Colon (tissue), 2 donors: ENCODE measurements at regions not wholly inside any gene's neighbourhood (a gene's known extent, or its start where the extent isn't known, plus 50 kb on each side); places are given as distances from the start of the nearest gene placed in this dataset.
"Not testable (repeated sequence)": the region's sequence is repeated elsewhere in the genome, so short reads cannot be mapped to it uniquely, and the experiment has no call there.

Experiments
- FAIRE-seq: peaks from 2 replicates; lab custom pipeline; 2012; peaks lifted over from hg19 to GRCh38; lab: Jason Lieb, UNC
- donor health status: control.
- donor health status: control.

DNA sequence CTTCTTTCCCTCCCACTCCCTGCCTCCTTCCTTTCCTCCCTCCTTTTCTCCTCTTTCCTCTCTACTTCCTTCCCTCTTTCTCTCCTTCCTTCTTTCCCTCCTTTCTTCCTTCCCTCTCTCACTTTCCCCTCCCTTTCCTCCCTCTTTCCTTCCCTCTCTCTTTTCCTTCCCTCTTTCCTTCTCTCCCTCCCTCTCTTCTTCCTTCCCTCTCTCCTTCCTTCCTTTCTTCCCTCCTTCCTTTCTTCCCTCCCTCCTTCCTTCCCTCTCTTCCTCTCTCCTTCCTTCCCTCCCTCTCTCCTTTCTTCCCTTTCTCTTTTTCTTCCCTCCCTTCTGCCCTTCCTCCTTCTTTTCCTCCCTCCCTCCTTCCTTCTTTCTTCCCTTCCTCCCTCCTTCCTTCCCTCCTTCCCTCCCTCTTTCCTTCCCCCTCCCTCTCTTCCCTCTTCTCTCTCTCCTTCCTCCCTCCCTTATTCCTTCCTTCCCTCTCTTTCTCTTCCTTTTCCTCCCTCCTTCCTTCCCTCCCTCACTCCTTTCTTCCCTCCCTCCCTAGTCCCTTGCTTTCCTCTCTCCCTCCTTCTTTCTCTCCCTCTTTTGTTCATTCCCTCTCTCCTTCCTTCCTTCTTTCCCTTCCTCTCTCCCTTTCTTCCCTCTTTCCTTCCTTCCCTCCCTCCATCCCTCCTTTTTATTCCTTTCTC, 443.9 kb downstream of the ZNF536 start:
- no peak for FAIRE-seq

DNA sequence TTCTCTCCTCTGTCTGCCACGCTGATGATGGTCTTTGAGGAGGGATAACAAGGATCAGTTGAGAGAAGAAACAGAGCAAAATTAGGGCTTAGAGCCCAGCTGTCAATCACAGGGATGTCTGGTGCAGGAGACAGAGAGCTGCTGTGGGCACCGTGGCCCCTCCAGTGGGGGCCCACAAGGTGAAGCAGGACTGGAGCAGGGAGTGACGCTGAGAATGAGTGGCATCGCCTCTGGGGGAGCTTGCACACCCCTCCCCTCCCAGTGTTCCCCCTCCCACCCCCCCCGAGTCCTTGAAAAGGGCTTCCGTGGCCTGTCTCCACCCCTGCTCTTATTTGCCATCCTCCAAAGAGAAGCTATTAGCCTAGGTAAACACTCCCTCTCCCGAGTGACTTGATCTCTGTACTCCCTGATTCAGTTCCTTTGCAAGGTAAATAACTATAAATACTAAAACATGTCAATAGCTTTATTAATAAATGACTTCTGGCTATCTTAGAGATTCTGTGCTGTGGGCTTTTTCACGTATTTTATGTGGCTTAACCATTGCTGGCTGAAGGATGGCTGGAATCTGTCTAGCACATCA, 440.0 kb downstream of the ZNF536 start:
- FAIRE-seq: no peak

DNA sequence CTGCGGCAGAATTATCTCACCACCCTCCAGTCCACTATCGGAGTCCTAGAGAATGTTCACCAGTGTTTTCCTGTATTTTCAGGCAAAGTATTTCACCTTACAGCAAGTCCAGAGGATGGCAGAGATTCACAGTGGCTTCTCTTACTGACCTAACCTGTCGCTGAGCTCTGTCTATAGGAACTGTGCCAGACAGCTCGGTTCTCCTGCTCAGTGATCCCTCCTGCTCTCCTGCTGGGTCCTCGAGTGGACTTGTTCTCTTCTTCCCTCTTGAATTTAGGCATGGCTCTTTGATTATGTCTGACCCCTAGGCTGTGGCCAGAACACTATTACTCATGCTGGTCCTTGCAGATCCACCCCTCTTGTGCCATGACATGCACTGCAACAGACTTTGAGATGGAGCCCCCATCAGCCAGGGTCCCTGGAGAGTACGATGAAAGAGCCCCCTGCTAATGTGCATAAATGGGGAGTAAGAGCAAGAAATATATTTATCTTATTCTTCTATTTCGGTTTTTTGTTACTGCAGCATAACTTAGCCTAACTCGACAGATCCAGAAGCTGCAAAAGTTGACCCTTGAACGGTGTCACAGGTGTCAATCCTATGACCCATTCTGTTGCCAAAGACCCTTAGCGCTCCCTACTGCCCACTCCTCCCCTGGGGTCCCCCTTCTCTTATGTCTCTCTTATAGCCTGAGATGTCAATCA, 439.4 kb downstream of the ZNF536 start:
- no peak for FAIRE-seq

DNA sequence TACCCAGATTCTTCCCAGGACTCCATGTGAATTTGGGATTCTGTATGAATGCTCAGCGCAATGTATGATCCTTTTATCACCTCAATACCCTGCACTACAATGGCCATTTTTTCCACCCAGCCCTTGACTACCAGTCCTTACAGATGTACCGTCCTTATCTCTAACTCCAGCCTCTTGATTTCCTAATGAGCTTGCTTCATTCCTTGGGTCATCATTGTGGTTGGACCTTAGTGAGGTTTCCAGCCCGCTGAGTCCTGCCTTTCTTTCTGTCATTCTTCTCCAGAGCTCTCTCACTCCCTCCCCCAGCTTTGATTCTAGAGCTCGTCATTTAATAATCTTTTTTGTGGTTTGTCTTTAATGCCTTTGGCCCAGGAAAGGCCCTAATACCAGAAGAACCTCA, 438.5 kb downstream of the ZNF536 start:
- no peak for FAIRE-seq

DNA sequence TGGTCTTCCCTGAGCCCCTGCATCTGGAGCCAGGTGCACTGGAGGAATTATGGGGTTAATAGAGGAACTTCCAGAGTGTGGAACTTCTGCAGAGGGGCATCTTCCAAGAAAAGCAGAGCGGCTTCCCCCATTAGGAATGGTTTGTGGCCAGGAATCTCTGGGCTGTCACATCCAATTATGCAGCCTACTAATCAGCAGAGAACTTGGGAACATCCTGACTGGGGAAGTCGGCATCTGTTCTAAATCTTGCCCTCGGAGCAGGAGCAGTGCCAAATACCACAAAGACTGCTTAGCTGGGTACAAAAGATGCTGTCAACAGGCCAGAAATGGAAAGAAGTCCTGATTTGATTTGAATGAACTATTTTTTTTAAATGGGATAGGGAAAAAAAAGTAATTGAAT, 435.1 kb downstream of the ZNF536 start:
- no peak for FAIRE-seq

DNA sequence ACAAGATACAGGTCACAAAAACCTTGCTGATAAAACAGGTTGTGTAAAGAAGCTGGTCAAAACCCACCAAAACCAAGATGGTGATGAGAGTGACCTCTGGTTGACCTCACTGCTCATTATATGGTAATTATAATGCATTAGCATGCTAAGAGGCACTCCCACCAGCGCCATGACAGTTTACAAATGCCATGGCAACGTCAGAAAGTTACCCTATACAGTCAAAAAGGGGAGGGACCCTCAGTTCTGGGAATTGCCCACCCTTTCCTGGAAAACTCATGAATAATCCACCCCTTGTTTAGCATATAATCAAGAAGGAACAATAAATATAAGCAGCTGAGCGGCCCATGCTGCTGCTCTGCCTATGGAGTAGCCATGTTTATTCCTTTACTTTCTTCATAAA, 434.1 kb downstream of the ZNF536 start:
- no peak for FAIRE-seq

DNA sequence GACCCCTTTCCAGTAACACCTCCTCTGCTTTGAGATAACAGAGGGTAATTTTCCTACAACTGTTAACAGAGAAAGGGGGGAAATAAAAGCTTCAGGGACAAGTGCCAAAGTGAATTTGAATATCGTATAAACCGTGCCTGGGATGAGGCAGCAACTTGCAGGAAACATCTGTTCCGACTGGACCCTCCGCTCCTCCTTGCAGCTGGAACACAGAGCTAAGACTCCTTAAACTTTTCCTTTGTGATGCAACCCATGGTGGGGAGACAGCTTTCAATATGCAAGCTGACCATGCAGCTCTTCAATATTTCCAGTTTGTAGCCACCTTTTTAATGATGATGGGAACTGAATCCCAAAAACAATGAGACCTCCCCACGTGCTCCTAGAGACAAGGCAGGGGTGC, 432.6 kb downstream of the ZNF536 start:
- FAIRE-seq: no peak

DNA sequence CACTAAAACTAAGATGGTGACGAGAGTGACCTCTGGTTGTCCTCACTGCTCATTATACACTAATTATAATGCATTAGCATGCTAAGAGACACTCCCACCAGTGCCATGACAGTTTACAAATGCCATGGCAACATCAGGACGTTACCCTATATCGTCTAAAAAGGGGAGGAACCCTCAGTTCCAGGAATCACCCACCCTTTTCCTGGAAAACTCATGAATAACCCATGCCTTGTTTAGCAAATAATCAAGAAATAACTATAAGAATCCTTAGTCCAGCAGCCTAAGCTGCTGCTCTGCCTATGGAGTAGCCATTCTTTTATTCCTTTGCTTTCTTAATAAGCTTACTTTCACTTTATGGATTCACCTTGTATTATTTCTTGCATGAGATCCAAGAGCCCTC, 432.1 kb downstream of the ZNF536 start:
- FAIRE-seq: not testable (repeated sequence)

DNA sequence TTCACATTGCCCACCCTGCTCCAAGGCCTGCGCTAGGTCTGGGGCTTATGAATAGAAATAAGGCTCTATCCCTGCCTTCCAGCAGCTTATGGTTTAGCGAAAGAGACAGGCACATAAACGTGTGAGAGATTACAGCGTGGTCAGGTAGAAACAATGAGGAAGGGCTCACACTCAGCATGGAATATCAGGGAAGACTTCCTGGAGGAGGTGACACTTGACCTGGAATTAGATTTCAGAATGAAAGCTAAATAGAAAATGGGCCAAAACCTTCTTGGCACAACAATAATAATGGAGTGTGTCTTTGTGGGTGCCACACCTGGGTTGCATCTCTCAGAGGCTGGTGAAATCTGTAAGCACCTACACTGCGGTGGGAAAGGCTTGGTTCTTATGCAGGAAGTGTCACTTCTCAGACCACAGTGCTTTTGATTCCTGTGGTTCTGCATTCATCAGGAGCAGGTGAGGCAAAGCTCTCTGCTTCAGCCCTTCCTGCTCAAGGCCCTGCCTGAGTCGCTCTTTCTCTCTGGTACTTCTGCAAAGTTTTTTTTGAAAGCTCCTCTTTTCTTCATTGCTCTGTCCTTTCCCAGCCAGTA, 430.3 kb downstream of the ZNF536 start:
- FAIRE-seq: no peak

DNA sequence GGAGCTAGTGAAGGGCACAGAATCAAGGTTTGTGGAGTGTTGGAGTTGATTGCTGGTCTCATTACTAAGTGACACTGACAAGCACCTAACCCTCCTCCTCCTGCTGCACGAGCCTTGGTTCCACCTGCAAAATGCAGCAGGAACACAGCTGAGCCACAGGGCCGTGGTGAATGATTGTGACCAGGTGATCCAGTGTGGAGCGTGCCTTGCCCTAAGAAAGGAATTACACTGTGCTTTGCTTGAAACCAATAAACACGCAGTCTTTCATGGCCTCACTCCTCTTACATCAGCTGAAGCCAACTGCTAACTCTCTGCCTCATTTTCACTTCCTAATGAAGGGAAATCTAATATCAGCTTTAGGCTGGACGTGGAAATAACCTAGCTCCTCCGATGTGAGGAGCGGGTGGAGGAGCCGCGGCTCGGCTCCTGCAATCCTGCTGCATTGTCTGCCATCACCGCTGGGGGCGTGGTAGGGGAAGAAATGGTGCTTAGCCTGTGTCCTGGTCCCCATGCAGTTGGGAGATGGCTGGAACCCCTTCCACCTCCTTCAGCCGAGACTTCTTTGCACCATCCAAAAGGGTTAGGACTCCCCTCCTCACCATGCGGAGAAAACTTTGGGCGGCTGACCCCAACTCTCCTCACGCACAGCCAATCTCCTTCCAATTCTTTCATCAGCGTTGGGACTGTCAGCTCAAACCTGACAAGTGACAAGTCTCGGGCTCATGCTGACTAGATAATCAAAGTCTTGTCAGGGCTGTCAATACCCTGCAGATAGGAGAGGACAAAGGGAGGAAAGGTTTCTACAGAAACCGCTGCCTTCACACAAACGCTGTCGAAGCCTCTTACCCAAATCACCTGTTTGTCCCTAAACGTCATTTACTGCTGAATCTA, 427.9 kb downstream of the ZNF536 start:
- FAIRE-seq: no peak

DNA sequence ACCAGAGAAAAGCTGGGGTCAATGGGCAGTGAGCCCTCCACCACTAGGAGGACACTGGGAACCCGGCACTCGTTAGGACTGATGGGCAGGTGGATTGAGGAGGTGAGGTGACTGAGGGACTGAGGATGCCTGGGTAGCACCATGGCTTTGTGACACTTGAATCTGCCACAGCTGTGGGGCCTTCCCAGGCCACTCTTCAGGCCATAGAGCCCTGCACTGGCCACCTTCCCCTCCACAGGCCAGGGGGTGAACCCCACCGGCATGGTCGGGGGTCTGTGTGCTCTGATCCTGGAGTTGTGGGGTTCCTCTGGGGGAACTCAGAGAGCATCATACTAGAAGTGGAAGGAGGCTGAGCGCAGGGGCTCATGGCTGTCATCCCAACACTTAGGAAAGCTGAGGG, 423.5 kb downstream of the ZNF536 start:
- FAIRE-seq: no peak

DNA sequence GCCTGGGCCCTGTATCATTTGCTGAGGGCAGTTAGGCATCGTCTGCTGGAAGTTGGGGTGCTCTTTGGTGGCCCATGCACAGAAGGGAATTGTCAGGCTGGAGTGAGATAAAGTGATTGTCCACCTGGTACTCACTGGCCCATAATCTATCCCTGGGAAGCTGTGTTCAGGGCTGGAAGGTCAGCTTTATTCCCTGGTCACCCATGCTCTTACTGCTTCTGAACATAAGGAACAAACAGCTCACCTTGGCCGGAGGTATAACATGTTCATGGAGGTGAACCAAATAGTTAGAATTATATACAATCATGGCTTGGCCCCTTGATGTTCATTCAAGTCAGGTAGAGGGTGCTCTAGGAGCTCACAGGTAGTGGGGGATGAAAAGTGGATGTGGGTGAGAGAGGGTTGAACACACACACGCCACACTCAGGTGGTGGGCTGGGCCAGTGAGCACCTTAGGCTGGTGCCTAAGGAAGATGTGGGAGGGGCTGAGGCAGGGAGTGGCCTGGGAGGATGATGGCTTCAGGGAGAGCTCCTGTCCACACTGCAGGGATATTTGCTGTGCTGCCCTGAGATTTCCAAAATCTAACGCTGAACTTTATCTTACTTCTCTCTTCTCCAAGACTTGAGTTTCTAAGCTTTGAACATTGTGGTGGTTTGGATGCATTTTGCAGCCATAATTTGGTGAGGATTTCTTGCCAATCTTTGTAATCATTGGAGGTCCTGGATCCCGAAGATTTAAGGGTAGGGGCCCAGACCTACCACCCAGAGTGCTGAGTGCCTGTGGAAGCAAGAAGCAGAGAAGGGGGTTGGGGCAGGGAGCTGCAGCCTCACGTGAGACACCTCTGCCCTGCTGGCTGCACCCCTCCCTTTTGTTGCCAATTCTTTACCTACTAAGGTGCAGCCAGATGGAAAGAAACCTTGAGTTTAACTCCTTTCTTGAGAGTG, 420.6 kb downstream of the ZNF536 start:
- FAIRE-seq: no peak

DNA sequence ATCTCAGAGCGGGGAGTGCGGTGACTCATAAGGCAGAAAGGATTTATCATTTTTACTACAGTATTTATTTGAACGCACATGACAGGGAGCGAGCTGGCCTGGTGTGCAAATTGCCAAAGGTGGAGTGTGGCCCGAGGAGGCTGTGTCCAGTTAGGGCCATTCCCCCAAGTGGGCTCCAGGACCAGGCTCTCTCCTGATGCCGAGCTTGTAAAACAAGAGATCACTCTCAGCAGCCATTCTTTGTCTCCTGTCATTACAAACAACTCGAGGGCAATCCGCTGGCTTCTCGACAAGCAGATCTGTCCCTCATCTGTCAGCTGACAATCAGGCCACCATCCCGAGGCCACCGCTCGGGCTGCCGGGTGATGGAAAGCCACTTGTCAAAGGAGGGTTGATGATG, 418.9 kb downstream of the ZNF536 start:
- FAIRE-seq: no peak

DNA sequence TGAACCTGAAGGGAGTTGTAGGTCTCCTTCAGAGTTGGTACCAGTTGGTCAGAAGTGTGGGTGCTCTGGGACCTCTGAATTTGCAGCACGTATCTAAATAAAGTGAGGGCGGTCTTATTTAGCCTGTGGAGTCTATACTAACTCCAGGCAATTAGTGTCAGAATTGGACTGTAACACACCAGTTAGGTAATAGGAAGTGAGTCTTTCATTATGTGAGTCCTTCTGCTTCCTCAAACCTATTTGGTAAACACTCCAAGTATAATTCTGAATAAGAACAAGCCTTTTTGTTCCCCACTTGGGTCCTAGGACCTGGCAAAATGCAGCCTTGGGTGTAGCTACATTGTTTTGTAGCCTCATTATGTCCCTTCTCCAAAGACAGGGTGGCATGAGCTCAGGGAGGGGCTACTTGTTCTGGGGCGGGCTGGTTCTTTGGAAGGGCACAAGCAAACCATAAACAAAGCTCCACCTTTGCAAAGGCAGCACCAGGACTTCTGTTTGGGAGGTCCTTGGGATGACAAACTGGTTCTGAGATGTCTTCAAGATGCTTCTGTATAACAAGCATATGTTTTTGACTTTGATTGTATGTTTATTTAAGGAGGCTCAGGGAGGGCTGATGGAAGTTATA, 418.0 kb downstream of the ZNF536 start:
- FAIRE-seq: no peak

DNA sequence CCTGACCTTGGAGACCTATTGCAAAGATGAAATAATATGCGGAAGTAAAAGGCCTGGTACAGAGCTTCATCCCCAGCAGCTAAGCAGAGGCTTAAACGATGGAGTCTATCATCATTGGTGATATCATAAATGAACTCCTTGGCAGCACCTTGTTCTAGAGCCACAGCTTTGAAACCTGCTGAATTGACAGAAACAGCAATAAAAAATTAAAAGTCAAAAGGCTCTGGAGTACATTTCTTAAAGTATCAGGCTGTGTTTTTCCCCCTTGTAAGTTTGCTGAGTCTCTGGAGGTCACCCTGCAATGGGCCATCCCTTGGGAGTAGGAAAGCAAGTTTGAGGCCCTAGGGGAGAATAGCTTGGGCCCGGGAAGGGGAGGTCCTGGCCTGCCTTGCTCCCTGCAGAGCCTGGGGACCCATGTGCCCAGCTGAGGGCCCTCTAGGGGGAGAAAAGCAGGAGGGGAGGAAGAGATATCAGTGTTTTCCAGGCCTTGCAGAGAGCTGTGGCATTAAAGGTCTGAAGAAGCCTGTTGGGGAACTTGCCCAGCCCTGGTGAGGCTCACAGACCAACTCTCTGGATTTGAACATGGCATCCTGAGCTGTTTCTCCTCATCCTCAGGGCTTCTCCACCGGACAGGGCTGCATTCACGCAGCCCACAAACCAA, 416.1 kb downstream of the ZNF536 start:
- FAIRE-seq: no peak

DNA sequence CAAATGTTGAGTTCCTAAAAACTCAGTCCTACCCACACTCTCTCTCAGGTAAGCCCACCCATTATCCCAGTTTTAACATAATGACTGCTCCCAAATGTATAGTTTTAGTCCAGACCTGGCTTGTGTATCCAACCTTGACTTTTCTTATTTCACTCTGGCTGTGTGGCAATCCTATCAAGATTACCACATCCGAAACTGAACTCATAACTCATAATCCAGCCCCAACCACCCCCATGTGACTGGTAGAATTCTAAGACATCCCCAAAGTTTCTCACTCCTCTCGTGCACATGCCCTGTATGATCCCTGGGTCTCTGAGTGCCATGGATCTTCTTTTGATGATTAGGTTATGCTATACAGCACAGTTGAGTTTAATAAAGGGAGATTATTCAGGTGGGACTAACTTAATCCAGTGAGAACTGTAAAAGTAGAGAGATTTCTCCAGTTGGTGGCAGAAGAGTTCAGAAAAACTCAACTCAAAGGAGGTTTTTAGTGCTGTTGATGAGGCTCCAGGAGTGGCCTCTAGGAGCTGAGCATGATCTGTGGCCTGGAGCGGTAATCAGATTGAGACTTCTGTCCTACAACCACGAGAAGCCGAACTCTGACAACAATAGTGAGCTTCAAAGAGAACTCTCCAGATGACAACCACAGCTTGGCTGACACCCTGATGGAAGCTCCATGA, 413.4 kb downstream of the ZNF536 start:
- no peak for FAIRE-seq

DNA sequence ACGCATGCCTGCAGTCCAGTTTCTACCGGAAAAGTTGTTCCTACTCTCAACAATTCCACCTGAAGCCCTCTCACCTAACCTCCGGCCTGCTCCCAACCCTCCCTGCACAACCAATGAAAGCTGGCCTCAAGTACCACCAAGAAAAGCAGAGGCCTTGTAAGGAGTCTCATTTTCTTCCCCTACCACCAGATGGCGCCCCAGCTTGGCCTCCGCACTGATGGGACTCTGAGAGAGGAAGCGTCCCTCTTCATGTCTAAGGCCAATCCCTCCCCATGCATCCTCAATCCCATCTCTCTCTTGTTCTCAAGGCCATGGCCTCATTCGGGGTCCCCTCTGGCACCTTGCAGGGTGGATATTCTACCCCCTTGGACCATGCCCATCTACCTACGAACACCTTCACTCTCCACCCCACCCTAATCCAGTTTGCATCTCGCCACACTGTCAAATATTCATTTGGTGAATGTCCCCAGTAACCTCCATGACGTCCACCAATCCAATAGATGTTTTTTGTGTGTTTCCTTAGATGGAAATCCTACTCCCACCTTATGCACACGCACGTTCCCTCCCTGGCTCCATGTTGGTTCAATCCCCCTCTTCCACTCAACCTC, 412.8 kb downstream of the ZNF536 start:
- FAIRE-seq: no peak

DNA sequence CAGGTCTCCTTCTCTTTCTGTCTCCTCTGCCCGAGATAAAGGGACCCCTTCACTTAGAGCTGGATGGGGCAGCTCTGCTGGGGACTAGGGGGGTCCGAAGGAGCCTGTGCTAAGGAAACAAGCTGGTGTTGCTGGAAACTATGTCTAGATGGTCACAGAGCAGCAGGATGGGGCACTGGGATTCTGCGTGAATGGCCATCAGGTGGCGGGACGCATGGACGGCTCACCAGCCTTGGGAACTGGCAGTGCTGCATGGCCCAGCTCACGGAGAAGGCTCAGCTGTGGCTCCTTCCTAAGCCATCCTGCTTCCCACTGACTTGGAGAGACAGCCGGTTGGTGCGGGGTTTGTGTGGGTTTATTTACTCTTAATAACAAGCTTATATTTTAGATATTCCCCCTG, 411.8 kb downstream of the ZNF536 start:
- no peak for FAIRE-seq

DNA sequence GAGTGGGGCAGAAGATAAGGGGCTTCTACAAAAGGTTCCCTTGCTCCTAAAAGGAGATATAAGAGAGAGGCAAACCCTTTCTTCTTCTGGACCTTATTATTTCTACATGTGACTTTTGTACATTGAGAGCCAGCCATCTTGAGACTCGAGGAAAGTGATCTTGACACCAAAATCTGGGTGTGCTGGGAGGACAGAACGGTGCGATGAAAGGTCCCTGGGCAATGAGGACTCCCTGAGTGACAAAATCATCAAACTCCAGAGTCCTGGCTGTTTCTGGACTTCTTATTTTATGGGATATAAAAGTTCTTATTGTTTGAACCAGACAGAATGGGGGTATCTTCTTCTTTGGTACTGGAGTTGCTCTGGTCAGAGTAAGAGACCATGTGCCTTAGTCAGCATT, 411.0 kb downstream of the ZNF536 start:
- no peak for FAIRE-seq
